GM12891 (cell line): ENCODE measurements at regions not wholly inside any gene's neighbourhood (a gene's known extent, or its start where the extent isn't known, plus 50 kb on each side); places are given as distances from the start of the nearest gene placed in this dataset.

Source experiments
- POLR2A ChIP-seq: IDR thresholded peaks from 2 replicates; pipeline ENCODE4 v1.6.1; 2011; ENCODE audit warnings: low read depth, low read length, control low read depth
- POLR2AphosphoS5 ChIP-seq: IDR thresholded peaks from 2 replicates; pipeline ENCODE4 v1.6.1; 2011; ENCODE audit warnings: low read depth, low read length, control low read depth
- SPI1 ChIP-seq: IDR thresholded peaks from 2 replicates; pipeline ENCODE4 v1.6.1; 2011; ENCODE audit warnings: low read depth, low read length, control low read depth
- TAF1 ChIP-seq: IDR thresholded peaks from 2 replicates; pipeline ENCODE4 v1.6.1; 2011; ENCODE audit warnings: low read depth, low read length, control low read depth

GRCh38 chr5:2523180-2523579 is 228.3 kb downstream of the IRX2 start:
- TF ChIP-seq POLR2AphosphoS5 (no peak), POLR2A (no peak), SPI1 (no peak), TAF1 (no peak)
